ENCODE measurements at regions not wholly inside any gene's neighbourhood (a gene's known extent, or its start where the extent isn't known, plus 50 kb on each side); places are given as distances from the start of the nearest gene placed in this dataset.

GRCh38 chr11:37623778-37624177 is 1025.7 kb upstream of the RAG2 start:
- no peak for FAIRE-seq
- H2AFZ ChIP-seq (ENCODE audit: low read depth, low read length) = no peak overlapping the region
- TF ChIP-seq EZH2 (IDR thresholded peaks at IDR 0.05; ENCODE audit: insufficient read depth, low read length) (no peak), CTCF (IDR thresholded peaks at IDR 0.05; ENCODE audit: insufficient read depth, low read depth, low read length) (no peak)

GRCh38 chr11:37621662-37622061 is 1023.6 kb upstream of the RAG2 start:
- Histone ChIP-seq H3K4me1 (ENCODE audit: insufficient read depth, low read length) (no peaks in the 10 kb centered on the region), H2AFZ (ENCODE audit: low read depth, low read length) (no peak overlapping the region), H4K20me1 (ENCODE audit: insufficient read depth, low read length) (no peaks in the 10 kb centered on the region), H3K27me3 (ENCODE audit: insufficient read depth, low read length) (no peaks in the 10 kb centered on the region), H3K9ac (ENCODE audit: low read length) (no peak overlapping the region), H3K4me3 (ENCODE audit: insufficient read depth, low read depth, low read length) (no peak overlapping the region), H3K36me3 (ENCODE audit: insufficient read depth, low read length) (no peaks in the 10 kb centered on the region), H3K79me2 (ENCODE audit: insufficient read depth, low read length) (no peaks in the 10 kb centered on the region), H3K27ac (ENCODE audit: low read depth, low read length) (no peak overlapping the region), H3K9me3 (ENCODE audit: insufficient read depth, low read depth, low read length) (no peaks in the 10 kb centered on the region), H3K4me2 (ENCODE audit: low read length) (no peak overlapping the region)
- H3K36me3 Mint-ChIP-seq (ENCODE audit: low read depth, unreplicated experiment) = no peaks in the 10 kb centered on the region
- DNase-seq (ENCODE audit: low read depth) = no peak
- no peak for TF ChIP-seq EZH2 (IDR thresholded peaks at IDR 0.05; ENCODE audit: insufficient read depth, low read length)
- TF ChIP-seq CTCF (IDR thresholded peaks at IDR 0.05; ENCODE audit: insufficient read depth, low read depth, low read length) = no peak
- no peak for FAIRE-seq
- no peak overlapping the region for H3K4me3 Mint-ChIP-seq (ENCODE audit: unreplicated experiment)
- no peak overlapping the region for H3K27ac Mint-ChIP-seq (ENCODE audit: unreplicated experiment)
- H3K27me3 Mint-ChIP-seq (ENCODE audit: low read depth, unreplicated experiment) = no peaks in the 10 kb centered on the region
- no peaks in the 10 kb centered on the region for H3K9me3 Mint-ChIP-seq (ENCODE audit: unreplicated experiment)
- H3K4me1 Mint-ChIP-seq (ENCODE audit: low read depth, unreplicated experiment) = no peaks in the 10 kb centered on the region

More at GRCh38 chr11:37623778-37624177, 1025.7 kb upstream of the RAG2 start:
- Histone ChIP-seq H3K4me2 (ENCODE audit: low read length) (no peak overlapping the region), H3K79me2 (ENCODE audit: insufficient read depth, low read length) (no peaks in the 10 kb centered on the region), H3K9ac (ENCODE audit: low read length) (no peak overlapping the region), H4K20me1 (ENCODE audit: insufficient read depth, low read length) (no peaks in the 10 kb centered on the region), H3K4me3 (ENCODE audit: insufficient read depth, low read depth, low read length) (no peak overlapping the region), H3K36me3 (ENCODE audit: insufficient read depth, low read length) (no peaks in the 10 kb centered on the region), H3K27me3 (ENCODE audit: insufficient read depth, low read length) (no peaks in the 10 kb centered on the region), H3K9me3 (ENCODE audit: insufficient read depth, low read depth, low read length) (no peaks in the 10 kb centered on the region), H3K27ac (ENCODE audit: low read depth, low read length) (no peak overlapping the region), H3K4me1 (ENCODE audit: insufficient read depth, low read length) (no peaks in the 10 kb centered on the region)
- Mint-ChIP-seq H3K36me3 (ENCODE audit: low read depth, unreplicated experiment) (no peaks in the 10 kb centered on the region), H3K9me3 (ENCODE audit: unreplicated experiment) (no peaks in the 10 kb centered on the region), H3K4me1 (ENCODE audit: low read depth, unreplicated experiment) (no peaks in the 10 kb centered on the region), H3K27me3 (ENCODE audit: low read depth, unreplicated experiment) (no peaks in the 10 kb centered on the region), H3K4me3 (ENCODE audit: unreplicated experiment) (no peak overlapping the region), H3K27ac (ENCODE audit: unreplicated experiment) (no peak overlapping the region)
- DNase-seq (ENCODE audit: low read depth) = no peak

GRCh38 chr11:37616291-37616690 is 1018.3 kb upstream of the RAG2 start:
- no peaks in the 10 kb centered on the region for H3K36me3 Mint-ChIP-seq (ENCODE audit: low read depth, unreplicated experiment)
- Histone ChIP-seq H2AFZ (ENCODE audit: low read depth, low read length) (no peak overlapping the region), H3K4me3 (ENCODE audit: insufficient read depth, low read depth, low read length) (no peak overlapping the region), H3K27ac (ENCODE audit: low read depth, low read length) (no peak overlapping the region), H3K36me3 (ENCODE audit: insufficient read depth, low read length) (no peaks in the 10 kb centered on the region), H3K79me2 (ENCODE audit: insufficient read depth, low read length) (no peaks in the 10 kb centered on the region), H3K9ac (ENCODE audit: low read length) (no peak overlapping the region), H3K4me2 (ENCODE audit: low read length) (no peak overlapping the region), H3K9me3 (ENCODE audit: insufficient read depth, low read depth, low read length) (no peaks in the 10 kb centered on the region), H4K20me1 (ENCODE audit: insufficient read depth, low read length) (no peaks in the 10 kb centered on the region), H3K4me1 (ENCODE audit: insufficient read depth, low read length) (no peaks in the 10 kb centered on the region), H3K27me3 (ENCODE audit: insufficient read depth, low read length) (no peaks in the 10 kb centered on the region)
- FAIRE-seq = no peak
- H3K4me1 Mint-ChIP-seq (ENCODE audit: low read depth, unreplicated experiment) = no peaks in the 10 kb centered on the region
- TF ChIP-seq CTCF (IDR thresholded peaks at IDR 0.05; ENCODE audit: insufficient read depth, low read depth, low read length) (no peak), EZH2 (IDR thresholded peaks at IDR 0.05; ENCODE audit: insufficient read depth, low read length) (no peak)
- H3K9me3 Mint-ChIP-seq (ENCODE audit: unreplicated experiment) = no peaks in the 10 kb centered on the region
- H3K4me3 Mint-ChIP-seq (ENCODE audit: unreplicated experiment) = no peak overlapping the region
- no peak overlapping the region for H3K27ac Mint-ChIP-seq (ENCODE audit: unreplicated experiment)
- no peak for DNase-seq (ENCODE audit: low read depth)
- H3K27me3 Mint-ChIP-seq (ENCODE audit: low read depth, unreplicated experiment) = no peaks in the 10 kb centered on the region
